Mammary epithelial cell (primary cell): ENCODE measurements at regions not wholly inside any gene's neighbourhood (a gene's known extent, or its start where the extent isn't known, plus 50 kb on each side); places are given as distances from the start of the nearest gene placed in this dataset.

Source experiments
- EZH2 ChIP-seq: IDR thresholded peaks from 2 replicates; pipeline ENCODE4 v1.6.1; 2012; ENCODE audit warnings: low read length, inconsistent platforms, borderline replicate concordance
- TF ChIP-seq, protein P1 (sequence below), 2 donors: IDR thresholded peaks in 1 of 2; conservative IDR thresholded peaks in 1 of 2; 2 replicates each; pipeline ENCODE4 v1.5.1; 2011 to 2012; ENCODE audit warnings: inconsistent platforms in 2 of 2, low read length in 2 of 2, mild to moderate bottlenecking in 2 of 2, control low read depth in 1 of 2, low read depth in 1 of 2; ENCODE audit not compliant: insufficient read depth in 1 of 2; ENCODE audit errors: extremely low read depth in 1 of 2

- TF ChIP-seq, protein P1, sequence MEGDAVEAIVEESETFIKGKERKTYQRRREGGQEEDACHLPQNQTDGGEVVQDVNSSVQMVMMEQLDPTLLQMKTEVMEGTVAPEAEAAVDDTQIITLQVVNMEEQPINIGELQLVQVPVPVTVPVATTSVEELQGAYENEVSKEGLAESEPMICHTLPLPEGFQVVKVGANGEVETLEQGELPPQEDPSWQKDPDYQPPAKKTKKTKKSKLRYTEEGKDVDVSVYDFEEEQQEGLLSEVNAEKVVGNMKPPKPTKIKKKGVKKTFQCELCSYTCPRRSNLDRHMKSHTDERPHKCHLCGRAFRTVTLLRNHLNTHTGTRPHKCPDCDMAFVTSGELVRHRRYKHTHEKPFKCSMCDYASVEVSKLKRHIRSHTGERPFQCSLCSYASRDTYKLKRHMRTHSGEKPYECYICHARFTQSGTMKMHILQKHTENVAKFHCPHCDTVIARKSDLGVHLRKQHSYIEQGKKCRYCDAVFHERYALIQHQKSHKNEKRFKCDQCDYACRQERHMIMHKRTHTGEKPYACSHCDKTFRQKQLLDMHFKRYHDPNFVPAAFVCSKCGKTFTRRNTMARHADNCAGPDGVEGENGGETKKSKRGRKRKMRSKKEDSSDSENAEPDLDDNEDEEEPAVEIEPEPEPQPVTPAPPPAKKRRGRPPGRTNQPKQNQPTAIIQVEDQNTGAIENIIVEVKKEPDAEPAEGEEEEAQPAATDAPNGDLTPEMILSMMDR (conservative IDR thresholded peaks at IDR 0.05 in 1 of 2, IDR thresholded peaks at IDR 0.05 in 1 of 2; ENCODE audit: extremely low read depth in 1 of 2, insufficient read depth in 1 of 2, low read depth in 1 of 2, low read length in 2 of 2), result no peak
- no peak for TF ChIP-seq EZH2
These were observed 931.9 kb downstream of the DCDC2C start for GRCh38 chr2:4635289-4635688.
